ENCODE measurements at regions not wholly inside any gene's neighbourhood (a gene's known extent, or its start where the extent isn't known, plus 50 kb on each side); places are given as distances from the start of the nearest gene placed in this dataset.
A peak's percentile ranks its signal among the peaks of the same experiment; 100 is the strongest.

GRCh38 chr17:79668344-79669250 lies 57.7 kb upstream of the RBFOX3 start:
- TF ChIP-seq, protein P1, sequence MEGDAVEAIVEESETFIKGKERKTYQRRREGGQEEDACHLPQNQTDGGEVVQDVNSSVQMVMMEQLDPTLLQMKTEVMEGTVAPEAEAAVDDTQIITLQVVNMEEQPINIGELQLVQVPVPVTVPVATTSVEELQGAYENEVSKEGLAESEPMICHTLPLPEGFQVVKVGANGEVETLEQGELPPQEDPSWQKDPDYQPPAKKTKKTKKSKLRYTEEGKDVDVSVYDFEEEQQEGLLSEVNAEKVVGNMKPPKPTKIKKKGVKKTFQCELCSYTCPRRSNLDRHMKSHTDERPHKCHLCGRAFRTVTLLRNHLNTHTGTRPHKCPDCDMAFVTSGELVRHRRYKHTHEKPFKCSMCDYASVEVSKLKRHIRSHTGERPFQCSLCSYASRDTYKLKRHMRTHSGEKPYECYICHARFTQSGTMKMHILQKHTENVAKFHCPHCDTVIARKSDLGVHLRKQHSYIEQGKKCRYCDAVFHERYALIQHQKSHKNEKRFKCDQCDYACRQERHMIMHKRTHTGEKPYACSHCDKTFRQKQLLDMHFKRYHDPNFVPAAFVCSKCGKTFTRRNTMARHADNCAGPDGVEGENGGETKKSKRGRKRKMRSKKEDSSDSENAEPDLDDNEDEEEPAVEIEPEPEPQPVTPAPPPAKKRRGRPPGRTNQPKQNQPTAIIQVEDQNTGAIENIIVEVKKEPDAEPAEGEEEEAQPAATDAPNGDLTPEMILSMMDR (IDR thresholded peaks at IDR 0.05; ENCODE audit: control insufficient read depth, extremely low read depth, insufficient read depth): no peak
- no peak overlapping the region for H3K4me3 ChIP-seq (ENCODE audit: low read depth, low read length)
- DNase-seq (ENCODE audit: low read depth): no peak

DNA sequence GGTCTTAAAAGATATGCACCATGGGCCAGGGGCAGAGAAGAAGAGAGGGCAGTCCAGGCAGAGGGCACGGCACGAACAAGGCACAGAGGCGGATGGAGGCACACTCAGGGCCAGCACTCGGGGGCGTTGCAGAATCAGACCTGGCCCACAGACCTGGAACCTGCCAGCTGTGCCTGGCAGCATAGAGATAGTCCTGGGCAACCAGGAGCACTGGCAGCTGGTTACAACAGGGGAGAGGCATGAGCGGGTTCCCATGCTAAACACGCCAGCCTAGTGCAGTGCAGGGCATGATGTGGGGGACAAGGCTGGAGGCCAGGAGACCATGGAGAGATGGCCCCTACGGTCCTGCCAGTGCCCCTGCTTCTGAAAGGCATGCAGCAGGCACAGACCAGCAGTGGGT lies 56.9 kb upstream of the RBFOX3 start:
- H3K4me3 ChIP-seq (ENCODE audit: low read depth, low read length): no peak overlapping the region
- TF ChIP-seq, protein P1 (IDR thresholded peaks at IDR 0.05; ENCODE audit: control insufficient read depth, extremely low read depth, insufficient read depth): no peak
- no peak for DNase-seq (ENCODE audit: low read depth)

GRCh38 chr17:79667121-79667715 lies 56.4 kb upstream of the RBFOX3 start:
- H3K4me3 ChIP-seq (ENCODE audit: low read depth, low read length): no peak overlapping the region
- DNase-seq (ENCODE audit: low read depth): no peak
- TF ChIP-seq, protein P1 (IDR thresholded peaks at IDR 0.05; ENCODE audit: control insufficient read depth, extremely low read depth, insufficient read depth): no peak

DNA sequence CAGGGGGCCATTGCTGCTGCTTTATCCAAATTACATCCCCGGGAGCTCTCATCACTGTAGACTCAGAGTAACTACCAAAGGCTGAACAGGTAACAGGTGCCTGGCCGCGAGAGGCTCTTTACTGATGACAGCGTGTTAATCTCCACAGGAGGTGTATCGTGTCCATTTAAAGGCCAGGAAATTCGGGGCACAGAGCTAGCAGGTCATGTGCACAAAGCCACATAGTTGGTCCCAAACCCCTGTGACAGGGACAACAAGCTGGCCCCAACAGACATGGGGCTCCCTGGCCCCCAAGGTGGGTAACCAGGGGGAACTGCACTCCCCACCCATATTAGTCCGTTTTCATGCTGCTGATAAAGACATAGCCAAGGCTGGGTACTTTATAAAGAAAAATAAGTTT lies 55.3 kb upstream of the RBFOX3 start:
- TF ChIP-seq, protein P1 (IDR thresholded peaks at IDR 0.05; ENCODE audit: control insufficient read depth, extremely low read depth, insufficient read depth): no peak
- H3K4me3 ChIP-seq (ENCODE audit: low read depth, low read length): no peak overlapping the region
- no peak for DNase-seq (ENCODE audit: low read depth)

DNA sequence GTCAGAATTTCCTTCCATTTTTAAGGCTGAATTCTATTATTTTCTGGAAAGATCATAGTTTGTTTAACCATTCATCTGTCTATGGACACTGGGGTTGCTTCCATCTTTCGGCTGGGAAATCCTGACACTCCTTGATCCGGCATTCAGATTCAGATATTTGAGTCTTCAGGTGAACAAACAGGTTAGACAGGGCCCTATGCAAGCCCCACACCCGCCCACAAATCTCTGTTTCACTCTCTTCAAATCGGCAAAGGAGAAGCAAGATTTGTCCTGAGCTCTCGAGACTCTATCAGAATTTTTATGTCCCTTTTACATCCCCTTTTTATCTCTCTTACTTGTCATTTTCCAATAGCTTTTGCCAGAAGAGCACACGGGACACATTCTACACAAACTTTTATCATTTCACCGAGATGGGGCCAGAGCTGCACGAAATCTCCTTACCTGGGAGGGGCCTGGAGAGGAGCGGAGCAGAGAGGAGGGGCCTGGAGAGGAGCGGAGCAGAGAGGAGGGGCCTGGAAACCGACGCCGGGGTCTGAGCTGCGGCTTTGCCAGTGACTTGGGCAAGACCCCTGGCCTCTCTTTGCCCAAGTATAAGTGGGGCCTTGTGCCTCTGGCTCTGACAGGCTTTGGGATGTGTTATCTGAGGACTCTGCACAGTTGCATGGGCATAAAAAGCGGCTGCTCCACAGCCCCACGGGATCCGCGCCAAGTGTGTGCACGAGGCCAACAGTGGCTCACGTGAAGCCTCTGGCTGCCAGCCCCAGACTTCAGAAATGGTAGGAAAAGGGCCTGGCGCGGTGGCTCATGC lies 54.3 kb upstream of the RBFOX3 start:
- DNase-seq (ENCODE audit: low read depth): peak; percentile 87
- peak overlapping the region; percentile 45 for H3K4me3 ChIP-seq (ENCODE audit: low read depth, low read length)
- TF ChIP-seq, protein P1 (IDR thresholded peaks at IDR 0.05; ENCODE audit: control insufficient read depth, extremely low read depth, insufficient read depth): no peak

DNA sequence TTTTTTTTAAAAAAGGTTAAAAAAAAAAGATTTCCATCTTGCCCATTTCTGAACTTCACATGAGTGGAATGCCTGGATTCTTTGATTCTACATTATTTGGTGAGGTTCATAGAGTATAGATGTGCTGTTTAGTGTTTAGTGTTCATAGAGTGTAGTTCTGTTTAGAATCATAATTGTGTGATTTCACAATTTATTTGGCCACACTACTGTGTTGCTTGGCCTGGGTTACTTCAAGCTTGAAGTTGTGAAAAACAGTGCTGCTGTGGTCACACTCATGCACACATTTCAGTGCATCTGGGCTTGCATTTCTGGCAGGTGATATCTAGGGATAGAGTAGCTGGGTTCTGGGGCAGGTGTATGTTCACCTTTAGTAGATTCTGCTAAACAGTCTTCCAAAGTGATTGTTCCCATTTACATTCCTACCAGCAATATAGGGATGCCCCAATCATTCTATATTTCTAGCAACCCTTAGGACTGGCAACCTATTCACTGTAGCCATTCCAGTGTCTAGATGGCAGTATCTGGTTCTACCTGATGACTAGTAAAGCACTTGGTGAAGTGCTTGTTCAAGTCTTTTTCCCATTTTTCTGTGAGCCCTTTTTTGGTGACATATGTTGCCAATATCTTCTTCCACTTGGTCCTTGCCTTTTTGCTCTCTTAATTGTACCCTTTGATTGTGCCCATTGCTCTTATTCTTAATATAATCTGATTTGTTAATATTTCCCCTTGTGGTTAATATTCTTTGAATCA lies 50.6 kb upstream of the RBFOX3 start:
- no peak for DNase-seq (ENCODE audit: low read depth)
- TF ChIP-seq, protein P1 (IDR thresholded peaks at IDR 0.05; ENCODE audit: control insufficient read depth, extremely low read depth, insufficient read depth): no peak
- no peak overlapping the region for H3K4me3 ChIP-seq (ENCODE audit: low read depth, low read length)
